H1 (cell line): ENCODE measurements at regions not wholly inside any gene's neighbourhood (a gene's known extent, or its start where the extent isn't known, plus 50 kb on each side); places are given as distances from the start of the nearest gene placed in this dataset.
"Not testable (repeated sequence)": the region's sequence is repeated elsewhere in the genome, so short reads cannot be mapped to it uniquely, and the experiment has no call there.

Experiments used
- CHD2 ChIP-seq: IDR thresholded peaks from 2 replicates; pipeline ENCODE4 v1.6.1; 2012; ENCODE audit warnings: low read length, improper control_type of control experiment
- POLR2A ChIP-seq, 2 experiments: IDR thresholded peaks; 1 replicate in 1 of 2; 2 replicates in 1 of 2; pipeline ENCODE4 v1.6.1; 2011; ENCODE audit warnings: low read depth in 2 of 2, low read length in 2 of 2, mild to moderate bottlenecking in 2 of 2; ENCODE audit errors: control extremely low read depth in 1 of 2
- POLR2AphosphoS5 ChIP-seq: IDR thresholded peaks from 2 replicates; pipeline ENCODE4 v1.6.1; 2011; ENCODE audit warnings: low read depth, low read length
- TF ChIP-seq, protein P1 (sequence below), 3 experiments: IDR thresholded peaks; 1 replicate in 2 of 3; 2 replicates in 1 of 3; pipeline versions ENCODE4 v1.5.1 to v1.6.1; 2011; ENCODE audit warnings: low read length in 3 of 3, mild to moderate bottlenecking in 3 of 3, inconsistent platforms in 2 of 3, low read depth in 1 of 3, moderate library complexity in 1 of 3; ENCODE audit not compliant: insufficient read depth in 1 of 3; ENCODE audit errors: control extremely low read depth in 1 of 3

DNA sequence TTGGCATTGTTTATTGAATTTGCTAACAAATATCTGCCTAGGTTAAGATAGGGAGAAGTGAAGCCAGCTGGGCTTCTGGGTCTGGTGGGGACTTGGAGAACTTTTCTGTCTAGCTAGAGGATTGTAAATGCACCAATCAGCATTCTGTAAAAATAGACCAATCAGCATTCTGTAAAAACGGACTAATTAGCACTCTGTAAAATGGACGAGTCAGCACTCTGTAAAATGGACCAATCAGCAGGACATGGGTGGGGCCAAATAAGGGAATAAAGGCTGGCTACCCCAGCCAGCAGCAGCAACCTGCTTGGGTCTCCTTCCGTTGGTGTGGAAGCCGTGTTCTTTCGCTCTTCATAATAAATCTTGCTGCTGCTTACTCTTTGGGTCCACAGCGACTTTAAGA is 198.4 kb downstream of the MRPS30 start:
- not testable (repeated sequence) for TF ChIP-seq POLR2A (IDR thresholded peaks at IDR 0.05; ENCODE audit: control extremely low read depth in 1 of 2, low read depth in 2 of 2, low read length in 2 of 2); POLR2AphosphoS5; CHD2
- TF ChIP-seq, protein P1, sequence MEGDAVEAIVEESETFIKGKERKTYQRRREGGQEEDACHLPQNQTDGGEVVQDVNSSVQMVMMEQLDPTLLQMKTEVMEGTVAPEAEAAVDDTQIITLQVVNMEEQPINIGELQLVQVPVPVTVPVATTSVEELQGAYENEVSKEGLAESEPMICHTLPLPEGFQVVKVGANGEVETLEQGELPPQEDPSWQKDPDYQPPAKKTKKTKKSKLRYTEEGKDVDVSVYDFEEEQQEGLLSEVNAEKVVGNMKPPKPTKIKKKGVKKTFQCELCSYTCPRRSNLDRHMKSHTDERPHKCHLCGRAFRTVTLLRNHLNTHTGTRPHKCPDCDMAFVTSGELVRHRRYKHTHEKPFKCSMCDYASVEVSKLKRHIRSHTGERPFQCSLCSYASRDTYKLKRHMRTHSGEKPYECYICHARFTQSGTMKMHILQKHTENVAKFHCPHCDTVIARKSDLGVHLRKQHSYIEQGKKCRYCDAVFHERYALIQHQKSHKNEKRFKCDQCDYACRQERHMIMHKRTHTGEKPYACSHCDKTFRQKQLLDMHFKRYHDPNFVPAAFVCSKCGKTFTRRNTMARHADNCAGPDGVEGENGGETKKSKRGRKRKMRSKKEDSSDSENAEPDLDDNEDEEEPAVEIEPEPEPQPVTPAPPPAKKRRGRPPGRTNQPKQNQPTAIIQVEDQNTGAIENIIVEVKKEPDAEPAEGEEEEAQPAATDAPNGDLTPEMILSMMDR (IDR thresholded peaks at IDR 0.05; ENCODE audit: control extremely low read depth in 1 of 3, insufficient read depth in 1 of 3, low read depth in 1 of 3, low read length in 3 of 3): not testable (repeated sequence)
